Transverse colon (tissue), 4 donors: ENCODE measurements at regions not wholly inside any gene's neighbourhood (a gene's known extent, or its start where the extent isn't known, plus 50 kb on each side); places are given as distances from the start of the nearest gene placed in this dataset.
"Not testable (repeated sequence)": the region's sequence is repeated elsewhere in the genome, so short reads cannot be mapped to it uniquely, and the experiment has no call there.

Source experiments
- DNase-seq: peaks from one replicate; pipeline ENCODE4 v3.0.0-alpha.2; 2019
- H3K27ac ChIP-seq, 4 donors: fragments of 200-600 bp; sonication (generic); 2 replicates each; pipeline ENCODE4 v1.5.1; 2016 to 2018; ENCODE audit warnings: inconsistent platforms in 4 of 4
- H3K27me3 ChIP-seq: fragments of 200-600 bp; sonication (generic); 2 replicates; pipeline ENCODE4 v1.5.1; 2017; ENCODE audit warnings: inconsistent platforms
- H3K36me3 ChIP-seq, 4 donors: fragments of 200-600 bp; sonication (generic); 2 replicates each; pipeline ENCODE4 v1.5.1; 2017 to 2019; ENCODE audit warnings: inconsistent platforms in 4 of 4
- H3K4me1 ChIP-seq, 4 donors: fragments of 200-600 bp; sonication (generic); 2 replicates each; pipeline ENCODE4 v1.5.1; 2017 to 2020; ENCODE audit warnings: inconsistent platforms in 4 of 4
- H3K4me3 ChIP-seq, 4 donors: fragments of 200-600 bp; sonication (generic); 1 replicate in 1 of 4; 2 replicates in 3 of 4; pipeline versions ENCODE4 v1.5.1 to v1.6.1; 2017 to 2019; ENCODE audit warnings: inconsistent platforms in 4 of 4
- H3K9me3 ChIP-seq, 2 donors: fragments of 200-600 bp; sonication (generic); 2 replicates each; pipeline ENCODE4 v1.5.1; 2017 to 2019; ENCODE audit warnings: inconsistent platforms in 2 of 2
- EP300 ChIP-seq: sonication (generic); formaldehyde crosslinking; IDR thresholded peaks from one replicate; pipeline ENCODE4 v1.6.1; 2017; ENCODE audit warnings: antibody characterized with exemption, low read depth
- POLR2A ChIP-seq: fragments of 450-650 bp; IDR thresholded peaks from one replicate; pipeline ENCODE4 v1.6.1; 2016; ENCODE audit warnings: antibody characterized with exemption, mild to moderate bottlenecking, moderate library complexity
- POLR2AphosphoS5 ChIP-seq, 3 donors: sonication (generic); formaldehyde crosslinking; IDR thresholded peaks; one replicate each; pipeline ENCODE4 v1.6.1; 2016; ENCODE audit warnings: antibody characterized with exemption in 3 of 3
- WGBS, 2 donors: methylation state at CpG; one replicate each; pipeline ENCODE4 v1.1.5; 2018; ENCODE audit warnings: low coverage in 1 of 2; 5-methylcytosine and 5-hydroxymethylcytosine counted together
- in situ Hi-C, 4 donors: fragments of 200-750 bp; cut with MboI; loops; one replicate each; pipeline versions ENCODE4 v1.15.0 to v1.15.1; 2017; ENCODE audit warnings: low sequenced_read_pairs in 3 of 4, low pct_ligation_motif_present in 1 of 4, low pct_unique_long_range_greater_than_20kb in 1 of 4
- intact Hi-C: fragments of 100-400 bp; cut with DNase I; formaldehyde crosslinking; loops from one replicate; pipeline ENCODE4 v1.15.1; 2023; ENCODE audit warnings: low total_unique reads
- TF ChIP-seq, protein P1 (sequence below), 5 experiments: fragments of 200-600 bp in 3 of 5; fragments of 450-650 bp in 2 of 5; sonication (generic) in 3 of 5; IDR thresholded peaks; 1 replicate in 2 of 5; 2 replicates in 3 of 5; pipeline ENCODE4 v1.5.1; 2016 to 2017; ENCODE audit warnings: antibody characterized with exemption in 5 of 5, inconsistent platforms in 3 of 5, mild to moderate bottlenecking in 2 of 5, moderate library complexity in 1 of 5

- TF ChIP-seq POLR2AphosphoS5 (IDR thresholded peaks at IDR 0.05) = no peak
- no peak for TF ChIP-seq EP300
- TF ChIP-seq POLR2A = no peak
- TF ChIP-seq, protein P1, sequence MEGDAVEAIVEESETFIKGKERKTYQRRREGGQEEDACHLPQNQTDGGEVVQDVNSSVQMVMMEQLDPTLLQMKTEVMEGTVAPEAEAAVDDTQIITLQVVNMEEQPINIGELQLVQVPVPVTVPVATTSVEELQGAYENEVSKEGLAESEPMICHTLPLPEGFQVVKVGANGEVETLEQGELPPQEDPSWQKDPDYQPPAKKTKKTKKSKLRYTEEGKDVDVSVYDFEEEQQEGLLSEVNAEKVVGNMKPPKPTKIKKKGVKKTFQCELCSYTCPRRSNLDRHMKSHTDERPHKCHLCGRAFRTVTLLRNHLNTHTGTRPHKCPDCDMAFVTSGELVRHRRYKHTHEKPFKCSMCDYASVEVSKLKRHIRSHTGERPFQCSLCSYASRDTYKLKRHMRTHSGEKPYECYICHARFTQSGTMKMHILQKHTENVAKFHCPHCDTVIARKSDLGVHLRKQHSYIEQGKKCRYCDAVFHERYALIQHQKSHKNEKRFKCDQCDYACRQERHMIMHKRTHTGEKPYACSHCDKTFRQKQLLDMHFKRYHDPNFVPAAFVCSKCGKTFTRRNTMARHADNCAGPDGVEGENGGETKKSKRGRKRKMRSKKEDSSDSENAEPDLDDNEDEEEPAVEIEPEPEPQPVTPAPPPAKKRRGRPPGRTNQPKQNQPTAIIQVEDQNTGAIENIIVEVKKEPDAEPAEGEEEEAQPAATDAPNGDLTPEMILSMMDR (IDR thresholded peaks at IDR 0.05) = no peak
- Histone ChIP-seq H3K36me3 (no peaks in the 10 kb centered on the region), H3K4me1 (no peaks in the 10 kb centered on the region), H3K4me3 (no peak overlapping the region), H3K9me3 (peaks cover 4 to 5% of the 10 kb centered on the region in 2 donors), H3K27ac (no peak overlapping the region), H3K27me3 (no peaks in the 10 kb centered on the region)
- WGBS, 2 donors = 80 to 82% methylated on average over 3 to 5 of the region's 5 CpGs
- intact Hi-C loops (no loop called here), in situ Hi-C loops (no loop called here)
- no peak for DNase-seq
These were observed 81.3 kb upstream of the TMEM178A start for GRCh38 chr2:39584283-39584965.

DNA sequence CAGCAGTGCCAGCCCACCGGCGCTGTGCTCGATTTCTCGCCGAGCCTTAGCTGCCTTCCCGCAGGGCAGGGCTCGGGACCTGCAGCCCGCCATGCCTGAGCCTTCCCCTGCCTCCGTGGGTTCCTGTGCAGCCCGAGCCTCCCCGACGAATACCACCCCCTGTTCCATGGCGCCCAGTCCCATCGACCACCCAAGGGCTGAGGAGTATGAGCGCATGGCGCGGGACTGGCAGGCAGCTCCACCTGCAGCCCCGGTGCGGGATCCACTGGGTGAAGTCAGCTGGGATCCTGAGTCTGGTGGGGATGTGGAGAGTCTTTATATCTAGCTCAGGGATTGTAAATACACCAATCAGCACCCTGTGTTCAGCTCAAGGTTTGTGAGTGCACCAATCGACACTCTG, 80.2 kb upstream of the TMEM178A start:
- in situ Hi-C loops, intact Hi-C loops, H3K27ac ChIP-seq, H3K4me3 ChIP-seq, H3K4me1 ChIP-seq, H3K9me3 ChIP-seq, H3K36me3 ChIP-seq, H3K27me3 ChIP-seq, DNase-seq: not testable (repeated sequence)
- 96% methylated on average over 19 of the region's 20 CpGs; no CpG with 5 or more reads in 1 of the 2 donors for WGBS, 2 donors

DNA sequence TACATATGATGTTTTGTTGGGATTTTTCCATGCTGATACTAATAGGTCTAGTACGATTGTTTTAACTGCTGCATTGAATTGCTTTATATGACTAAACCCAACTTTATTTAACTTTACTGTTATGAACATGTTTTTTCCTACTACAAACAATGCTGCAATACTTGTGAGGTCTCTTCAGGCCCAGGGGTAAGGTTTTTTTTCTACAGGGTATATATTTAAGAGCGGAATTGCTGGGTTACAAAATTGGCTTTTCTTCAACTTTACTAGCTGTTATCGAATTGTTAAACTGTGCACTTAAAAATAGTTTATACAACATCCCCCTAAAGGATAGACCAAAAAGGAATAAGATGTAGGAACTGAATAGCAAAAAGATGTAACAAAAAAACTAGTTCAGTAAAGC, 78.5 kb upstream of the TMEM178A start:
- intact Hi-C loops = no loop called here
- DNase-seq = no peak
- no peaks in the 10 kb centered on the region for H3K4me1 ChIP-seq
- TF ChIP-seq EP300 (no peak), POLR2A (no peak), POLR2AphosphoS5 (IDR thresholded peaks at IDR 0.05) (no peak)
- TF ChIP-seq, protein P1 (IDR thresholded peaks at IDR 0.05) = no peak
- no peak overlapping the region for H3K27ac ChIP-seq
- in situ Hi-C loops = no loop called here
- no peaks in the 10 kb centered on the region for H3K36me3 ChIP-seq
- 93 to 96% methylated on average over 3 of the region's 3 CpGs for WGBS, 2 donors
- no peaks in the 10 kb centered on the region for H3K27me3 ChIP-seq
- no peaks in the 10 kb centered on the region for H3K9me3 ChIP-seq
- no peak overlapping the region for H3K4me3 ChIP-seq

GRCh38 chr2:39587641-39588040, 78.1 kb upstream of the TMEM178A start:
- DNase-seq = no peak
- intact Hi-C loops = no loop called here
- WGBS, 2 donors = 60 to 100% methylated on average over 1 of the region's 1 CpG

More at GRCh38 chr2:39587641-39588040, 78.1 kb upstream of the TMEM178A start:
- no peak overlapping the region for H3K27ac ChIP-seq
- no peaks in the 10 kb centered on the region for H3K36me3 ChIP-seq
- TF ChIP-seq POLR2A (no peak), POLR2AphosphoS5 (IDR thresholded peaks at IDR 0.05) (no peak), EP300 (no peak)
- TF ChIP-seq, protein P1 (IDR thresholded peaks at IDR 0.05) = no peak
- in situ Hi-C loops = no loop called here
- no peaks in the 10 kb centered on the region for H3K9me3 ChIP-seq
- H3K4me1 ChIP-seq = no peaks in the 10 kb centered on the region
- no peak overlapping the region for H3K4me3 ChIP-seq
- H3K27me3 ChIP-seq = no peaks in the 10 kb centered on the region
